HUES64 (cell line): ENCODE measurements at regions not wholly inside any gene's neighbourhood (a gene's known extent, or its start where the extent isn't known, plus 50 kb on each side); places are given as distances from the start of the nearest gene placed in this dataset.

Source experiments
- H3K27ac ChIP-seq: 2 replicates; pipeline ENCODE4 v1.7.0; 2013; ENCODE audit warnings: low read depth, low read length, inconsistent platforms
- H3K27me3 ChIP-seq: 2 replicates; pipeline ENCODE4 v1.6.1; 2013; ENCODE audit warnings: mild to moderate bottlenecking, low read length; ENCODE audit not compliant: insufficient read depth
- H3K36me3 ChIP-seq: 2 replicates; pipeline ENCODE4 v1.6.1; 2013; ENCODE audit warnings: mild to moderate bottlenecking, low read length; ENCODE audit not compliant: insufficient read depth
- H3K4me1 ChIP-seq: 2 replicates; pipeline ENCODE4 v1.6.1; 2013; ENCODE audit warnings: mild to moderate bottlenecking, low read length, moderate library complexity; ENCODE audit not compliant: insufficient read depth
- H3K4me3 ChIP-seq: 2 replicates; pipeline ENCODE4 v1.5.1; 2013; ENCODE audit warnings: mild to moderate bottlenecking, low read length, moderate library complexity
- H3K9ac ChIP-seq: 2 replicates; pipeline ENCODE4 v1.6.1; 2013; ENCODE audit warnings: mild to moderate bottlenecking, low read depth, low read length
- H3K9me3 ChIP-seq: 2 replicates; pipeline ENCODE4 v1.6.1; 2013; ENCODE audit warnings: low read depth, low read length; ENCODE audit not compliant: insufficient read depth
- WGBS: fragments of 150-250, 120-280 bp; methylation state at CpG from one replicate; pipeline ENCODE4 v1.1.7; 2013; ENCODE audit warnings: missing lambda C conversion rate; 5-methylcytosine and 5-hydroxymethylcytosine counted together

DNA sequence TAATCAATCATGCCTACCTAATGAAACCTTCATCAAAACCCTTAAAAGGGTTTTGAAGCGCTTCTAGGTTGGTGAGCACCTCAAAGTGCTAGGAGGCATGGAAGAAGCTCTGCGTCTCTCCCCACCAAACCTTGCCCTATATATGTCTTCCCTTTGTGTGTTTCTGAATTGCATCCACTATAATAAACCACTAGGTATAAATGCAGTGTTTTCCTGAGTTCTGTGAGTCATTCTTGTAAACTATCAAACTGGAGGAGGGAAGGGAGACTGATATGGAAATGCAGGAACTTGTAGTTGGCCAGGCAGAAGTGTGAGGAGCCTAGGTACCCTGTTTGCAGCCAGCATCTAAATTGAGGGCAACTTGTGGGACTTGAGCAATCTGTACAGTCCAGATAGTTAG is 698.8 kb downstream of the DOK5 start:
- H3K9me3 ChIP-seq = 0 out of 2 replicates have a peak, but pooled peaks cover 4% of the 10 kb centered on the region
- no peak overlapping the region for H3K4me3 ChIP-seq
- no peaks in the 10 kb centered on the region for H3K27me3 ChIP-seq
- no peak overlapping the region for H3K9ac ChIP-seq
- no peaks in the 10 kb centered on the region for H3K4me1 ChIP-seq
- H3K27ac ChIP-seq = no peak overlapping the region
- 35% methylated on average over 2 of the region's 2 CpGs for WGBS
- no peaks in the 10 kb centered on the region for H3K36me3 ChIP-seq

DNA sequence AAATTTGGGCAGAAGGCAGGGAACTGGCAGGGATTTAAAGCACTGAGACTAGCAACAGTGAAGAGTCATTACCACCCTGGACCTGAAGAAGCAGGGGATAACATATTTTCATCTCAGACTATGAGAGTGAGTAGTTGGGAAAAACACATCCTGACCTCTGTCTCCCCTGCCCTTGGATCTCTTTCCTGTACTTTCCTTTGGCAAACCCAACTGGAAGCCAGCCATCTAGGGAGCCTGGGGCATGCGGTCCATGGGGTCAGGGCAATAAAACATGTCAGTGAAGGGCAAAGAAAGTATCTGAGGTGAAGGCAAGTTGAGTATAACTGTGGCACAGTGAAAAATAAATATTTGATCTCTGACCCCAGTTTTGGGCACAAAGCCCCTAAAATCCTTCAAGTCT is 698.2 kb downstream of the DOK5 start:
- Histone ChIP-seq H3K9ac (no peak overlapping the region), H3K4me1 (no peaks in the 10 kb centered on the region), H3K4me3 (no peak overlapping the region), H3K36me3 (no peaks in the 10 kb centered on the region), H3K9me3 (peaks cover 4% of the 10 kb centered on the region; the same call in 1 of the 2 replicates), H3K27me3 (no peaks in the 10 kb centered on the region), H3K27ac (no peak overlapping the region)
- 92% methylated on average over 1 of the region's 1 CpG for WGBS

GRCh38 chr20:55172310-55173002 is 697.1 kb downstream of the DOK5 start:
- no peak overlapping the region for H3K4me3 ChIP-seq
- WGBS = 97% methylated on average over 3 of the region's 4 CpGs

GRCh38 chr20:55166063-55166462 is 690.7 kb downstream of the DOK5 start:
- H3K9me3 ChIP-seq = no peaks in the 10 kb centered on the region; the same call in 1 of the 2 replicates
- no peaks in the 10 kb centered on the region for H3K36me3 ChIP-seq
- no peak overlapping the region for H3K4me3 ChIP-seq
- H3K4me1 ChIP-seq = peaks cover 19% of the 10 kb centered on the region
- no peaks in the 10 kb centered on the region for H3K27me3 ChIP-seq
- 51% methylated on average over 2 of the region's 2 CpGs for WGBS
- H3K9ac ChIP-seq = no peak overlapping the region
- no peak overlapping the region for H3K27ac ChIP-seq

More at GRCh38 chr20:55172310-55173002, 697.1 kb downstream of the DOK5 start:
- H3K27ac ChIP-seq = no peak overlapping the region
- H3K9me3 ChIP-seq = no peaks in the 10 kb centered on the region; the same call in 1 of the 2 replicates
- no peak overlapping the region for H3K9ac ChIP-seq
- H3K4me1 ChIP-seq = no peaks in the 10 kb centered on the region; the same call in 1 of the 2 replicates
- no peaks in the 10 kb centered on the region for H3K36me3 ChIP-seq
- no peaks in the 10 kb centered on the region for H3K27me3 ChIP-seq

- Histone ChIP-seq H3K27me3 (no peaks in the 10 kb centered on the region), H3K36me3 (no peaks in the 10 kb centered on the region), H3K4me3 (no peak overlapping the region), H3K9me3 (peaks cover 3% of the 10 kb centered on the region; the same call in 1 of the 2 replicates), H3K9ac (no peak overlapping the region), H3K27ac (no peak overlapping the region), H3K4me1 (peaks cover 8% of the 10 kb centered on the region; the same call in 1 of the 2 replicates)
- WGBS = 98% methylated on average over 1 of the region's 1 CpG
Observed at GRCh38 chr20:55160996-55161395, 685.6 kb downstream of the DOK5 start.

DNA sequence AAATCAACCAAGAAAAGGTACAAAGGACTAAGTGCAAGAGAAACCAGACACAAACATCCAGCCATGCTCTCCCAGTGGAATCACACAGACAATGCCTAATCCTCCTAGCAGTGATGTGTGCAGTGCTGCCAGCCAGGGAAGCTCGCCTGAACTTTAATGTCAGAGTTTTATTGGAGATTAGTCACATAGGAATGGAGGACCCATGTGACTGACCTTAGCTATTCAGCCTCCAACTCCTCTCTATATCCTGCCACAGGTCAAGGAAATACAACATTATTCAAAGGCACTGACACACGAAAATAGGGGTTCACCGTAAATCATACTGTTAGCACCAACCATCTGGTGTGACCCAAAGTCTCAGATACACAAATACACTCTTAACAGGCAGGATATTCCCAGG is 684.6 kb downstream of the DOK5 start:
- Histone ChIP-seq H3K27me3 (no peaks in the 10 kb centered on the region), H3K9ac (no peak overlapping the region), H3K9me3 (peaks cover 3% of the 10 kb centered on the region; the same call in 1 of the 2 replicates), H3K4me1 (no peaks in the 10 kb centered on the region), H3K36me3 (no peaks in the 10 kb centered on the region), H3K27ac (no peak overlapping the region), H3K4me3 (no peak overlapping the region)
- WGBS = 70% methylated on average over 3 of the region's 3 CpGs

DNA sequence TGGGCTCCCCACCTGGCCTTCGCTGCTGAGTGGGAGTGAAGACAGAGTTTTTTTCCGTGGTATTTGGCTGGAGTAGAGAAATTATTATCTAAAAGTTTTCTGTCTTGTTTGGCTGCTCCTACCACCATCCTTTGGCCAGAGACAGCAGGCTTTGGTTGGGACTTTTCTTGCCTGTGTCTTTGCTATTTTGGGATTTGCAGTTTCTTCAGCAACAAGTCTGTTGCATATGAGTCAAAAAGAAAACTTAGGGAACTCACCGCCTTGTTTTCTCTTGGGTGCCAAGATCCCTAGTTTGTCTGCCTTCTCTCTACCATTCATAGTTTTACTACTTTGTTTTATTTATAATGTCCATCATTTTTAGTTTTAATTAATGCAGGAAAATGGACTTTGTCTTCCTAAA is 683.8 kb downstream of the DOK5 start:
- Histone ChIP-seq H3K27me3 (no peaks in the 10 kb centered on the region), H3K4me3 (no peak overlapping the region), H3K4me1 (no peaks in the 10 kb centered on the region), H3K27ac (no peak overlapping the region), H3K9me3 (peaks cover 3% of the 10 kb centered on the region; the same call in 1 of the 2 replicates), H3K36me3 (no peaks in the 10 kb centered on the region), H3K9ac (no peak overlapping the region)
- WGBS = 71% methylated on average over 3 of the region's 3 CpGs

- Histone ChIP-seq H3K36me3 (no peaks in the 10 kb centered on the region), H3K9me3 (peaks cover 3% of the 10 kb centered on the region; the same call in 1 of the 2 replicates), H3K27ac (no peak overlapping the region), H3K4me3 (no peak overlapping the region), H3K9ac (no peak overlapping the region), H3K4me1 (no peaks in the 10 kb centered on the region), H3K27me3 (no peaks in the 10 kb centered on the region)
- 100% methylated on average over 1 of the region's 2 CpGs for WGBS
Observed at GRCh38 chr20:55158446-55158845, 683.1 kb downstream of the DOK5 start.

DNA sequence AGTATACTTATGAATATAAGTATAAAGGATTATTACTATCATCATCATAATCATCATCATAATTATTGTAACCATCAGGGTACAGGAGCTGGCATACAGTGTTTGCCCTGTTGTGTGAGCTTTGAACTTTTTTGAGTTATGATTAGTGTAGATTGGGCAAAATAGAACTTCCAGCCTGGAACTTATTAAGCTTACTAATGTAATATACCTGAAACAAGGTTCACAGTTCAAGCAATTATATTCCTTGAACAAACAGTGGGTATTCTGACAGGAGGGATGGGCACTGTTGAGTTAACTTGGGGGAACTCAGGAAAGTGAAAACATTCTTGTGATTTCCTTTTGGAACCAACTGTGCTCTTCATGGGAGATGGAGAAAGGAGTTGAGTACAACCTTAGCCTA is 680.0 kb downstream of the DOK5 start:
- Histone ChIP-seq H3K9me3 (no peaks in the 10 kb centered on the region; the same call in 1 of the 2 replicates), H3K36me3 (no peaks in the 10 kb centered on the region), H3K27me3 (no peaks in the 10 kb centered on the region), H3K4me1 (no peaks in the 10 kb centered on the region), H3K9ac (no peak overlapping the region), H3K27ac (no peak overlapping the region), H3K4me3 (no peak overlapping the region)

GRCh38 chr20:55153001-55153645 is 677.7 kb downstream of the DOK5 start:
- Histone ChIP-seq H3K27ac (no peak overlapping the region), H3K4me3 (no peak overlapping the region), H3K9ac (no peak overlapping the region), H3K4me1 (no peaks in the 10 kb centered on the region), H3K9me3 (no peaks in the 10 kb centered on the region; the same call in 1 of the 2 replicates), H3K36me3 (no peaks in the 10 kb centered on the region), H3K27me3 (no peaks in the 10 kb centered on the region)
- 72% methylated on average over 2 of the region's 3 CpGs for WGBS

DNA sequence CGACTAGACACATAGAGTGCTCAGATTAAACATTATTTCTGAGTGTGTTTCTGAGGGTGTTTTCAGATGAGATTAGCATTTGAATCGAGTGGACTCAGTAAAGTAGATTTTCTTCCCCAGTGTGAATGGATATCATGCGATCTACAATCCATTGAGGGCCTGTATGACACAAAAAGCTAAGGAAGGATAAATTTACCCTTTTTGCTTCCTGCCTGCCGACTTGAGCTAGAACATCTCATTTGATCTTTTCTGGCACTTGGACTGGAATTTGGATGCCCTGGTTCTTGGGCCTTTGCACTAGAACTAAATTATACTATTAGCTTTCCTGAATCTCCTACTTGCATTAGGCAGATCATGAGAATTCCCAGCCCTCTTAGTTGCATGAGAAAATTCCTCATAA is 675.8 kb downstream of the DOK5 start:
- H3K27me3 ChIP-seq = no peaks in the 10 kb centered on the region
- no peak overlapping the region for H3K9ac ChIP-seq
- no peak overlapping the region for H3K27ac ChIP-seq
- no peaks in the 10 kb centered on the region for H3K36me3 ChIP-seq
- no peaks in the 10 kb centered on the region; the same call in 1 of the 2 replicates for H3K9me3 ChIP-seq
- H3K4me1 ChIP-seq = no peaks in the 10 kb centered on the region
- WGBS = 19% methylated on average over 3 of the region's 4 CpGs
- no peak overlapping the region for H3K4me3 ChIP-seq
